ENCODE measurements at regions not wholly inside any gene's neighbourhood (a gene's known extent, or its start where the extent isn't known, plus 50 kb on each side); places are given as distances from the start of the nearest gene placed in this dataset.

DNA sequence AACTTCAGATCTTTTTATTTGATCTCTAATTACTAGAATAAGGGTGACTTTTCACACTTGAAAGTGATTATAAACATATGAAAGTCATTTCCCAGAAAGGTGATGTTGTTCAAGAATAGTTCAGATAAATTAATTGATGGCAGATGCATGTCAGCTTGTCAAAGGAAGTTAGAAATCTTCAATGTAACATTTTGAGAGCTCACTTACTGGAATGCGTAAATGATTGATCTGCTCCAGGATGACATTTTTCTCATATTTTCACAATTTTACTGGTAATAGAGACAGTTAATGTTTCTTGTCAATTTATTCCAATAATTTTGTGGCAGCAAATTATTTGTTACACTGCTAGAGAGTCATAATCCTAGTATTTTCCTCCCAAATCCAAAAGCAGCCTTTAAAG is 424.2 kb downstream of the PLA2G4A start:
- TF ChIP-seq, protein P1, sequence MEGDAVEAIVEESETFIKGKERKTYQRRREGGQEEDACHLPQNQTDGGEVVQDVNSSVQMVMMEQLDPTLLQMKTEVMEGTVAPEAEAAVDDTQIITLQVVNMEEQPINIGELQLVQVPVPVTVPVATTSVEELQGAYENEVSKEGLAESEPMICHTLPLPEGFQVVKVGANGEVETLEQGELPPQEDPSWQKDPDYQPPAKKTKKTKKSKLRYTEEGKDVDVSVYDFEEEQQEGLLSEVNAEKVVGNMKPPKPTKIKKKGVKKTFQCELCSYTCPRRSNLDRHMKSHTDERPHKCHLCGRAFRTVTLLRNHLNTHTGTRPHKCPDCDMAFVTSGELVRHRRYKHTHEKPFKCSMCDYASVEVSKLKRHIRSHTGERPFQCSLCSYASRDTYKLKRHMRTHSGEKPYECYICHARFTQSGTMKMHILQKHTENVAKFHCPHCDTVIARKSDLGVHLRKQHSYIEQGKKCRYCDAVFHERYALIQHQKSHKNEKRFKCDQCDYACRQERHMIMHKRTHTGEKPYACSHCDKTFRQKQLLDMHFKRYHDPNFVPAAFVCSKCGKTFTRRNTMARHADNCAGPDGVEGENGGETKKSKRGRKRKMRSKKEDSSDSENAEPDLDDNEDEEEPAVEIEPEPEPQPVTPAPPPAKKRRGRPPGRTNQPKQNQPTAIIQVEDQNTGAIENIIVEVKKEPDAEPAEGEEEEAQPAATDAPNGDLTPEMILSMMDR (IDR thresholded peaks at IDR 0.05; ENCODE audit: borderline replicate concordance, extremely low read depth, low read length, poor library complexity, severe bottlenecking): no peak
- TF ChIP-seq EZH2 (IDR thresholded peaks at IDR 0.05; ENCODE audit: borderline replicate concordance, low read depth, low read length, severe bottlenecking): no peak
